ENCODE measurements at regions not wholly inside any gene's neighbourhood (a gene's known extent, or its start where the extent isn't known, plus 50 kb on each side); places are given as distances from the start of the nearest gene placed in this dataset.

DNA sequence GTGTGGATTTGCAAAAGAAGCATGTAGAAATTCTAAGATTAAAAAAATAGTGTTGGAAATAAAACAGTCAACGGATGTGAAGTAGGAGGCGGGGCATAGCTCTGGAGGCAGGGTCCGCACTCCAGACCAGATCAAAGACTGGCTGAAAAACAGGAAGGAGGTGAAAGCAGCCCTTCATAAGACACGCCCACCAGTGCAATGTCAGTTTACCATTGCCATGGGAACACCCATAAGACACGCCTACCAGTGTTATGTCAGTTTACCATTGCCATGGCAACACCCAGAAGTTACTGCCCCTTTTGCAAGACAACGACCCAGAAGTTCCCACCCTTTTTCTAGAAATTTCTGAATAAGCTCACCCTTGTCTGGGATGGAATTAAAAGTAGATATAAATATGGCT is 87.1 kb downstream of the FZD10 start:
- TF ChIP-seq, protein P1, sequence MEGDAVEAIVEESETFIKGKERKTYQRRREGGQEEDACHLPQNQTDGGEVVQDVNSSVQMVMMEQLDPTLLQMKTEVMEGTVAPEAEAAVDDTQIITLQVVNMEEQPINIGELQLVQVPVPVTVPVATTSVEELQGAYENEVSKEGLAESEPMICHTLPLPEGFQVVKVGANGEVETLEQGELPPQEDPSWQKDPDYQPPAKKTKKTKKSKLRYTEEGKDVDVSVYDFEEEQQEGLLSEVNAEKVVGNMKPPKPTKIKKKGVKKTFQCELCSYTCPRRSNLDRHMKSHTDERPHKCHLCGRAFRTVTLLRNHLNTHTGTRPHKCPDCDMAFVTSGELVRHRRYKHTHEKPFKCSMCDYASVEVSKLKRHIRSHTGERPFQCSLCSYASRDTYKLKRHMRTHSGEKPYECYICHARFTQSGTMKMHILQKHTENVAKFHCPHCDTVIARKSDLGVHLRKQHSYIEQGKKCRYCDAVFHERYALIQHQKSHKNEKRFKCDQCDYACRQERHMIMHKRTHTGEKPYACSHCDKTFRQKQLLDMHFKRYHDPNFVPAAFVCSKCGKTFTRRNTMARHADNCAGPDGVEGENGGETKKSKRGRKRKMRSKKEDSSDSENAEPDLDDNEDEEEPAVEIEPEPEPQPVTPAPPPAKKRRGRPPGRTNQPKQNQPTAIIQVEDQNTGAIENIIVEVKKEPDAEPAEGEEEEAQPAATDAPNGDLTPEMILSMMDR (conservative IDR thresholded peaks at IDR 0.05 in 1 of 2, IDR thresholded peaks at IDR 0.05 in 1 of 2; ENCODE audit: extremely low read depth in 1 of 2, insufficient read depth in 1 of 2, low read depth in 1 of 2, low read length in 2 of 2): no peak
- TF ChIP-seq EZH2 (IDR thresholded peaks at IDR 0.05; ENCODE audit: borderline replicate concordance, low read length): no peak
